ENCODE measurements at regions not wholly inside any gene's neighbourhood (a gene's known extent, or its start where the extent isn't known, plus 50 kb on each side); places are given as distances from the start of the nearest gene placed in this dataset.

DNA sequence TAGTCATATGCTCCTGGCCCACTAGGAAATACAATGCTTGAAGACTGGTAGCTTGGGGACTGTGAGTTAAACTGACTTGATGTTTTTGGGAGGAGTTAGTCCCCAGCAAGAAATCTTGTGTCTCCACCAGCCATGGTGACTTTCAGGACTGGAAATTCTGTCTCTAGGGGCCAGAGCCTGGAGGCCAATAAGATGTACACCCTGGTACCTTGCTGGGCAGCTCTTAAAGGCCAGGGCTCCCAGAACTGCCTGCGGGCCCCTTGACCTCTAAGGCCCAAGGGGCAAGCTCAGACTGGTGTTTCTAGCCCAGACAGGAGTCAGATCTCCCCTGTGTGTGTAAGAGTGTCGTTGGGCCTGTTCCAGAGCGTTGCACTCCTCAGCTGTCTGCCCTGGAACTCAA lies 128.7 kb upstream of the C11orf58 start:
- TF ChIP-seq, protein P1, sequence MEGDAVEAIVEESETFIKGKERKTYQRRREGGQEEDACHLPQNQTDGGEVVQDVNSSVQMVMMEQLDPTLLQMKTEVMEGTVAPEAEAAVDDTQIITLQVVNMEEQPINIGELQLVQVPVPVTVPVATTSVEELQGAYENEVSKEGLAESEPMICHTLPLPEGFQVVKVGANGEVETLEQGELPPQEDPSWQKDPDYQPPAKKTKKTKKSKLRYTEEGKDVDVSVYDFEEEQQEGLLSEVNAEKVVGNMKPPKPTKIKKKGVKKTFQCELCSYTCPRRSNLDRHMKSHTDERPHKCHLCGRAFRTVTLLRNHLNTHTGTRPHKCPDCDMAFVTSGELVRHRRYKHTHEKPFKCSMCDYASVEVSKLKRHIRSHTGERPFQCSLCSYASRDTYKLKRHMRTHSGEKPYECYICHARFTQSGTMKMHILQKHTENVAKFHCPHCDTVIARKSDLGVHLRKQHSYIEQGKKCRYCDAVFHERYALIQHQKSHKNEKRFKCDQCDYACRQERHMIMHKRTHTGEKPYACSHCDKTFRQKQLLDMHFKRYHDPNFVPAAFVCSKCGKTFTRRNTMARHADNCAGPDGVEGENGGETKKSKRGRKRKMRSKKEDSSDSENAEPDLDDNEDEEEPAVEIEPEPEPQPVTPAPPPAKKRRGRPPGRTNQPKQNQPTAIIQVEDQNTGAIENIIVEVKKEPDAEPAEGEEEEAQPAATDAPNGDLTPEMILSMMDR (IDR thresholded peaks at IDR 0.05), result no peak

DNA sequence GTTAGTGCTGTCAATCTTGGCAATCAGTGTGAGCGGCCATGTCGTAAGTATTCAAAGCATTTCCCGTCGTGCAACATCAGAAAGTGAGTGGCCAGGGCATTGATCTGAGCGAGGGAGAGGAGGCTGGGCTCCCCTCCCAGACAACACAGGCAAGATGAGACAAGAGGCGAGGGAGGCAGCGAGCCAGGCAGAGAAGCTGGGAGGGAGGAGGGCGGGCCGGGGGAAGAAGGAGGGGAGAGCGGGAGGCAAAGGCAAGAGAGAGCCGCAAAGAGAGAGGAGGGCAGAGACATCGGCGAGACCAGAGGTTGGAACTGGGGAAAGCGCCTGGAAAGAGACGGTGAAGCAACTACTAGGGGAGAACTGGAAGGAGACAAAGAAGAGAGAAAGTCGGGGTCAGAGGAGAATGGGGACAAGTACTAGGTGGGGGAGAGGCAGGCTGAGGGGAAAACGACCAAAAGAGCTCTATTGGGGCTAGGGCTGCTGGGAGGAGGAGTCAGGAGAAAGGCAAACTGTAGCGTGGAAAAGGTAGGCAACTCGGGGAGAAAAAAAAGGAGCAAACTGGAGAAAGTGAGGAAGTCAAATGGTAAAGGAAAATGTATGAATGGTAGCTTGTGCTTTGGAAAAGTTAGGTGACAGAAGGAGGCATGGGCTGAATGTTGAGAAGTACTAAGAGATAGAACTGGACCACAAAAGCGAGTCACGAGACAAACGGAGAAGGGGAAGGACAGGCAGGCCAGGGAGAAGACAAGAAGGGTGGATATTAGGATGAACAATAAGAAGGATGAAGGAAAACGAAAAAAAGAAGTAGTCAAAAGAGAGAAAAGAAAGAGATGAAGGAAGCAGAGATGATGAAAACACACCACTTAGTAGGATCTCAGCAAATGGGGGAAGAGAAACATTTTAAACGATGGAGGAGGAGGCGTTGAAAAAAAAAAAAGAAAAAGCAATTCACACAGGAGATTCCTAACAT lies 130.5 kb upstream of the C11orf58 start:
- TF ChIP-seq, protein P1 (IDR thresholded peaks at IDR 0.05), result no peak

DNA sequence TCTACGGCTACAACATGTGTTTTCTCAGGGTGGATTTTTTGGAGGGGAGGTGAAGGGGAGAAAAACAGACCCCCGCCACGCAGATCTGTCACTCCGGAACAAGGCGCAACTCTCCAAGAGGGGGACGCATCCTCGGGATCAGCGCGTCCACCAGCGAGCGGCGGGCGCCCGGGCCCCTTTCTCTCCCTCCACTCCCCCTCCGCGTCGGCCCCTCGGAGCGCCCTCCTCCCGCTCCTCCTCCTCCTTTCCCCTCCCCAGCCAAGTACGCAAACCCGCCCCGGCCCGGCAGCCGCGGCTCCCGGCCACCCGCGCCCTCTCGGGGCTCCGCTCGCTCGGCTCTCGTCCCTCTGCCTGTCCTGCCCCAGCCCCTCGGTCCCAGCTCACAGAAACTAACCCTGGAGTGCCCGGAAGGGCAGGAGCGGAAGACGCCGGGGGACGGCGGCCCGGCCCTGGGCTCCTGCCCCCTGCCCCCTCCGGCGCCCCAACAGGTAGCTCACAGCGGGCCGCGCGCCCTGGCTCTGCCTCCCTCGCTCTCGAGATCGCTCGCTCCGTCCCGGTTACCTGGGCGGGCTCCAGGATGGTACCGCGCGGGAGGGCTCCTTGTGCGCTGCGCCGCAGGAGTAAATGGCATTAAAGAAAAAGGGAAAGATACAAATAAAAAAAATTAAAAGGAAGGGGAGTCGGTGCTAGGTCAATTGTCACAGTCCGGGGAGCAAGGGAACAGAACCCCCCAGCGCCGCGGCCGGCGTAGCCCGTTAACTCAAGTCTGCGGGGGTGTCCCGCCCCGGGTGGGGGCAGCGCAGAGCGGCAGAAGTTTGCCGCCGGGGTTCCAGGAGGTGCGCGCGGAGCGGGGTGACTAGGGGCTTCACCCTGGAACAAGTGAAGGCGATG lies 131.4 kb upstream of the C11orf58 start:
- TF ChIP-seq, protein P1 (IDR thresholded peaks at IDR 0.05), result no peak

DNA sequence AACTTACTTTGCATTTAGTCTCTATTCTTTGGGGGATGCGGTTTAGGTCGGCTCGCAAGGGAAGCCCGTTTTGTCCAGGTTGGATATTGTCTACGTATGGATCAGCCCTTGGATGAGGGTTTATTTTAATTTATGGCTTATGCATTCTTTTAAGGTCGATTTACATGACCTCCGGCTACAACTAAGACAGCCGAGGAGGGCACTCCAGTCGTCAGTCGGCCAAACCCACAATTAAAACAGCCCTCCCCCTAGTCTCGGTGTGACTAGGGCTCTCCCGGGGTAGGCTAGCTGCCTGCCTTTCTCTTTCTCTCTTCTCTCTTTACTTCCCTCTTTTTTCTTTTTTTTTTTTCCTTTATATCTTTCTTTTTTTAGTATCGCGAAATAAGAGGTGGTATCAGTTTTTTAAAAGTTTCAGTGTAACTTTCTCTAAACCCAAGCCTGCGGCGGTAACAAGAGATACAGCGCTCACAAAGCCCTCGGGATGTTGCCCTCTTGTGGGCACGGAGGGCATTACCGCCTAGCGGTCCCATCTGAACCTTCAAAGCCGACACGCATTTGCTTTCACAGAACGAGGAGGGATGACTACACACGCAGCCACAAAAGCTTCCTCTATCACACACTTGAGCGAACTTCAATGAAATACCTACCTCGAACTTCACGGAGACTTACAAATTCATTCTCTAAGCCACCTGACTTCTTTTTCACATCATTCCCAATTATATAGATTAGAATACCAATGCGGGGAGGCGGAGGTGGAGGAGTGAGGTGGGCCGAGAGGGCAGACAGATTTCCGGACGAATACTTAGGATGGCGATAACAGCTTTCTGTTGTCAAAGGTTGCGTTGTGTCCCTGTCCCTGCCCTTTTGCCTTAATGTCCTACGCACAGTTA lies 132.3 kb upstream of the C11orf58 start:
- TF ChIP-seq, protein P1 (IDR thresholded peaks at IDR 0.05), result peak; percentile 96

DNA sequence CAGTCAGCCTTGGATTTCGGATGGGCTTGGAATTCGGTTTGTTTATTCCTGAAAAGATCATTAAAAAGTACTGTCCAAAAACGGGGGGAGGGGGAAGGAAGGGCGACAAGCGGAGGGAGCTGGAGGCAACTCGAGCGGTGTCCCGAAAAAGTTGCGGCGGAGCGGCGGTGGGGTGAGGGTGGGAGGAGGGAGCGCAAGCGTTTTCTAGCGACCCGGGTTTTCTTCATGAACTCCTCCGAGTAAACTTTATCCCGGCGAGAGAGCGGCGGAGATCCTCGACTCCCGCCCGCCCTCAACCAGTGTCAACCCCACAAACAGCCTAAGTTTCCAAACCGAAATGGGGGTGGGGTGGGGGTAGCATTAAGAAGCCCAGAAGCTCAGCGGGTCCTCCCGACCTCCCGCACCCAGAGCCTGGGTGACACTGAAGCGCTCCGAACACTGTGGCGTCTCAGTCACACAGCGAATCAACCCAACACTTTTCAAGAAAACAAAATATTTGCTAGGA lies 133.0 kb upstream of the C11orf58 start:
- TF ChIP-seq, protein P1 (IDR thresholded peaks at IDR 0.05), result no peak

DNA sequence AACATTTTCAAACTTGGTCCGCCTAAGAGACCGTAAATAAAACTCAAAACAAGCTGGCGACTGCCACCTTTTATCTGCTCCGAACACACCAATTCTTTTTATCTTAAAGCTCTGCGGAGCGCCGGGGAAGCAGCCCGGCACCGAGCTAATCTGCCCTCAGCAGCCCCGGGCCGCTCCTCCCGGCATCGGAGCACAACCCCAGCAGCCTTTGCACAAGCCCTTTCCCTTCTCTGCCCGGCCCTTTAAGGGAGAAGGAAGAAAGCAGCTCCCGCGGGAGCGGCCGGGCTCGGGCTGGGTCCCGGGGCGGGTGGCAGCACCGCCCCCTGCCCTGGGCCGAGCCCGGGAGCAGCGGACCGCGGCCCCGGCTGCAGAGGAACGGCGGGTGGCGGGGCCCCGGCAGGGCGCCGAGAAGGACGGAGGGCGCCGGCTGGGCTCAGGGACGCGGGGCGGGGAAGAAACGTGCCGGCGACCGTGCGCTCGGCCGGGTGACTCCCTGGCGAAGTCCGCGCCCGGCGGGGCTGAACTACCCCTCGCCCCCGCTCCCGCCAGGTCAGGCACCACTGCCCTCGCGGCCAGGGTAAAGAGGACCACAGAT lies 133.6 kb upstream of the C11orf58 start:
- TF ChIP-seq, protein P1 (IDR thresholded peaks at IDR 0.05), result no peak

All from LNCAP (cell line).